Prostate gland (tissue), 2 donors: ENCODE measurements at regions not wholly inside any gene's neighbourhood (a gene's known extent, or its start where the extent isn't known, plus 50 kb on each side); places are given as distances from the start of the nearest gene placed in this dataset.
A peak's percentile ranks its signal among the peaks of the same experiment; 100 is the strongest.

ENCODE experiments used
- DNase-seq: peaks from one replicate; pipeline ENCODE4 v3.0.0-alpha.2; 2019; ENCODE audit warnings: low spot score
- H3K27ac ChIP-seq, 2 donors: fragments of 200-600 bp; sonication (generic); 2 replicates each; pipeline ENCODE4 v1.5.1; 2017 to 2019
- H3K27me3 ChIP-seq: fragments of 200-600 bp; sonication (generic); replicated peaks from 2 replicates; pipeline ENCODE4 v1.5.1; 2019; ENCODE audit not compliant: insufficient read depth
- H3K36me3 ChIP-seq, 2 donors: fragments of 200-600 bp; sonication (generic); 1 replicate in 1 of 2; 2 replicates in 1 of 2; pipeline versions ENCODE4 v1.5.1 to v1.8.1; 2017 to 2019
- H3K4me1 ChIP-seq: fragments of 200-600 bp; sonication (generic); replicated peaks from 2 replicates; pipeline ENCODE4 v1.5.1; 2019
- H3K4me3 ChIP-seq, 2 donors: fragments of 200-600 bp; sonication (generic); 2 replicates each; pipeline ENCODE4 v1.5.1; 2017 to 2019
- H3K9me3 ChIP-seq: fragments of 200-600 bp; sonication (generic); 2 replicates; pipeline ENCODE4 v1.5.1; 2017
- CTCF ChIP-seq, 4 experiments: fragments of 200-600 bp in 2 of 4; fragments of 450-650 bp in 2 of 4; sonication (generic) in 2 of 4; IDR thresholded peaks; 1 replicate in 3 of 4; 2 replicates in 1 of 4; pipeline ENCODE4 v1.5.1; 2016 to 2019; ENCODE audit warnings: antibody characterized with exemption in 4 of 4, mild to moderate bottlenecking in 2 of 4, moderate library complexity in 2 of 4
- POLR2A ChIP-seq: fragments of 450-650 bp; IDR thresholded peaks from one replicate; pipeline ENCODE4 v1.6.1; 2016; ENCODE audit warnings: antibody characterized with exemption, mild to moderate bottlenecking
- POLR2AphosphoS5 ChIP-seq: sonication (generic); formaldehyde crosslinking; IDR thresholded peaks from one replicate; pipeline ENCODE4 v1.6.1; 2017; ENCODE audit warnings: antibody characterized with exemption
- WGBS: methylation state at CpG from one replicate; pipeline ENCODE4 v1.1.5; 2018; 5-methylcytosine and 5-hydroxymethylcytosine counted together
- intact Hi-C: fragments of 100-400 bp; cut with DNase I; formaldehyde crosslinking; loops from one replicate; pipeline ENCODE4 v1.14.2; 2022

- no peak for DNase-seq
- H3K9me3 ChIP-seq = no peaks in the 10 kb centered on the region
- TF ChIP-seq POLR2AphosphoS5 = no peak
- TF ChIP-seq POLR2A = no peak
- TF ChIP-seq CTCF (IDR thresholded peaks at IDR 0.05) = no peak
- H3K4me1 ChIP-seq = no peaks in the 10 kb centered on the region
- no peak overlapping the region for H3K27ac ChIP-seq
- H3K36me3 ChIP-seq = no peaks in the 10 kb centered on the region
- no peaks in the 10 kb centered on the region for H3K27me3 ChIP-seq
- H3K4me3 ChIP-seq = no peak overlapping the region
- WGBS = 97% methylated on average over 1 of the region's 1 CpG
- intact Hi-C loops = loop anchor here (5.0 to 10.0 kb wide), 3 partner anchors 177 to 942 kb away; no protein-coding TSS in a partner anchor
Measured at GRCh38 chr15:38814891-38815290, 250.3 kb upstream of the RASGRP1 start.

GRCh38 chr15:38817427-38818156 is 253.0 kb upstream of the RASGRP1 start:
- TF ChIP-seq CTCF (IDR thresholded peaks at IDR 0.05) (peak; percentile 97 to 99 (median 98)), POLR2AphosphoS5 (peak; percentile 50), POLR2A (no peak)
- 14% methylated on average over 12 of the region's 12 CpGs for WGBS
- DNase-seq = peak; percentile 88
- intact Hi-C loops = loop anchor here (1.0 to 10.0 kb wide), 4 partner anchors 175 to 940 kb away; no protein-coding TSS in a partner anchor
- no peak overlapping the region for H3K4me3 ChIP-seq
- no peak overlapping the region for H3K27ac ChIP-seq
- H3K36me3 ChIP-seq = no peaks in the 10 kb centered on the region
- no peaks in the 10 kb centered on the region for H3K4me1 ChIP-seq
- no peaks in the 10 kb centered on the region for H3K9me3 ChIP-seq
- H3K27me3 ChIP-seq = no peaks in the 10 kb centered on the region

- no peak for DNase-seq
- no peaks in the 10 kb centered on the region for H3K27me3 ChIP-seq
- H3K9me3 ChIP-seq = no peaks in the 10 kb centered on the region
- no peak overlapping the region for H3K4me3 ChIP-seq
- intact Hi-C loops = loop anchor here (5.0 to 10.0 kb wide), 3 partner anchors 174 to 939 kb away; no protein-coding TSS in a partner anchor
- no peak for TF ChIP-seq CTCF (IDR thresholded peaks at IDR 0.05)
- TF ChIP-seq POLR2AphosphoS5 = no peak
- no peak for TF ChIP-seq POLR2A
- H3K36me3 ChIP-seq = no peaks in the 10 kb centered on the region
- no peak overlapping the region for H3K27ac ChIP-seq
- WGBS = 81% methylated on average over 9 of the region's 9 CpGs
- no peaks in the 10 kb centered on the region for H3K4me1 ChIP-seq
Measured at GRCh38 chr15:38818157-38818790, 253.7 kb upstream of the RASGRP1 start.

DNA sequence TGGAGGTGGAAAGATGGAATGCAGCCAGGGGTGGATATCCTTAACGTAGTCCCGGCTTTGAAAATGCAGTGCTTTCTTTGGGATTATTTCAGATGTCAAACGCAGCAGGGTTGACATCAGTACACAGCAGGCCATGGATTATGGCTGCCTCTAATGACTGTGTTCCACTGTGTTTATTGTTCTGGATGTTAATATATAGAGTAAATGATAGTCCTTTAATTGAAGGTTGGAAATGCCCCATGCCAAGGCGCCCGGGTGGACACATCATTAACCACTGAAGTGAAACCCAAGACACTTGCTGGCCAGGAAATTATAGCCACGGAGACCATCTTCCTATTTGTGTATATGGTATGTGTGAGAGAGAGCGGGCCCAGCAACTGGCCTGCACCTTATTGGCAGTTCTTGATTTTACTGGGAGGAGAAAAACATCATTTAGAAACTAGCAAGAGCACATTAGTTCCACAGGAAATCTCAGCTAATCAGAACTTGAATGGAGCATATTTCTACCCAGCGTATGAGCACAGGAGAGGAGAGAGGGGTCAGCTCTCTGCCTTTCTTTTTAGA is 254.9 kb upstream of the RASGRP1 start:
- H3K4me3 ChIP-seq = no peak overlapping the region
- no peaks in the 10 kb centered on the region for H3K36me3 ChIP-seq
- no peak for DNase-seq
- H3K27ac ChIP-seq = no peak overlapping the region
- H3K4me1 ChIP-seq = no peaks in the 10 kb centered on the region
- intact Hi-C loops = loop anchor here (5.0 to 10.0 kb wide), 3 partner anchors 173 to 938 kb away; no protein-coding TSS in a partner anchor
- no peaks in the 10 kb centered on the region for H3K27me3 ChIP-seq
- H3K9me3 ChIP-seq = no peaks in the 10 kb centered on the region
- WGBS = 68% methylated on average over 8 of the region's 8 CpGs
- TF ChIP-seq POLR2A = no peak
- no peak for TF ChIP-seq POLR2AphosphoS5
- no peak for TF ChIP-seq CTCF (IDR thresholded peaks at IDR 0.05)
